ENCODE measurements at regions not wholly inside any gene's neighbourhood (a gene's known extent, or its start where the extent isn't known, plus 50 kb on each side); places are given as distances from the start of the nearest gene placed in this dataset.
A peak's percentile ranks its signal among the peaks of the same experiment; 100 is the strongest.

- peak in 2 of 5 donors; percentile 67 to 82 for DNase-seq
- H3K27ac ChIP-seq (ENCODE audit: low read depth in 2 of 2, low read length in 2 of 2), result no peak overlapping the region
- peak; percentile 28 for TF ChIP-seq CTCF (IDR thresholded peaks at IDR 0.05; ENCODE audit: borderline replicate concordance, extremely low read depth, insufficient read depth)
- no peaks in the 10 kb centered on the region for H3K4me1 ChIP-seq (ENCODE audit: control insufficient read depth in 2 of 3, insufficient read depth in 2 of 3, low read depth in 1 of 3, low read length in 3 of 3)
- H3K9me3 ChIP-seq (ENCODE audit: control insufficient read depth in 2 of 3, insufficient read depth in 1 of 3, low read length in 3 of 3), result no peaks in the 10 kb centered on the region
- intact Hi-C loops (cut with DNase I), result no loop called here
- no peak overlapping the region for H3K4me3 ChIP-seq (ENCODE audit: low read length in 3 of 3)
- H3K27me3 ChIP-seq (ENCODE audit: control insufficient read depth, insufficient read depth, low read length), result no peaks in the 10 kb centered on the region
- no peak overlapping the region for H3K9ac ChIP-seq (ENCODE audit: low read length in 3 of 3)
- no peak for FAIRE-seq
- H3K36me3 ChIP-seq (ENCODE audit: control insufficient read depth in 2 of 3, insufficient read depth in 3 of 3, low read length in 3 of 3), result no peaks in the 10 kb centered on the region
Measured at GRCh38 chr4:34720571-34720970, 1523.7 kb downstream of the ARAP2 start.

GRCh38 chr4:34721835-34722234 lies 1522.5 kb downstream of the ARAP2 start:
- Histone ChIP-seq H3K27me3 (ENCODE audit: control insufficient read depth, insufficient read depth, low read length) (no peaks in the 10 kb centered on the region), H3K27ac (ENCODE audit: low read depth in 2 of 2, low read length in 2 of 2) (no peak overlapping the region), H3K9me3 (ENCODE audit: control insufficient read depth in 2 of 3, insufficient read depth in 1 of 3, low read length in 3 of 3) (no peaks in the 10 kb centered on the region), H3K9ac (ENCODE audit: low read length in 3 of 3) (no peak overlapping the region), H3K36me3 (ENCODE audit: control insufficient read depth in 2 of 3, insufficient read depth in 3 of 3, low read length in 3 of 3) (no peaks in the 10 kb centered on the region), H3K4me3 (ENCODE audit: low read length in 3 of 3) (no peak overlapping the region), H3K4me1 (ENCODE audit: control insufficient read depth in 2 of 3, insufficient read depth in 2 of 3, low read depth in 1 of 3, low read length in 3 of 3) (no peaks in the 10 kb centered on the region)
- no peak for FAIRE-seq
- no peak for DNase-seq
- TF ChIP-seq CTCF (IDR thresholded peaks at IDR 0.05; ENCODE audit: borderline replicate concordance, extremely low read depth, insufficient read depth), result no peak
- intact Hi-C loops (cut with DNase I), result no loop called here

- intact Hi-C loops (cut with DNase I), result no loop called here
- no peak overlapping the region for H3K9ac ChIP-seq (ENCODE audit: low read length in 3 of 3)
- H3K9me3 ChIP-seq (ENCODE audit: control insufficient read depth in 2 of 3, insufficient read depth in 1 of 3, low read length in 3 of 3), result no peaks in the 10 kb centered on the region
- FAIRE-seq (no peak), DNase-seq (peak in 1 of 5 donors; percentile 4)
- H3K27ac ChIP-seq (ENCODE audit: low read depth in 2 of 2, low read length in 2 of 2), result no peak overlapping the region
- no peak for TF ChIP-seq CTCF (IDR thresholded peaks at IDR 0.05; ENCODE audit: borderline replicate concordance, extremely low read depth, insufficient read depth)
- no peaks in the 10 kb centered on the region for H3K27me3 ChIP-seq (ENCODE audit: control insufficient read depth, insufficient read depth, low read length)
- H3K4me3 ChIP-seq (ENCODE audit: low read length in 3 of 3), result no peak overlapping the region
- no peaks in the 10 kb centered on the region for H3K36me3 ChIP-seq (ENCODE audit: control insufficient read depth in 2 of 3, insufficient read depth in 3 of 3, low read length in 3 of 3)
- no peaks in the 10 kb centered on the region for H3K4me1 ChIP-seq (ENCODE audit: control insufficient read depth in 2 of 3, insufficient read depth in 2 of 3, low read depth in 1 of 3, low read length in 3 of 3)
Measured at GRCh38 chr4:34723605-34724004, 1520.7 kb downstream of the ARAP2 start.

GRCh38 chr4:34724491-34724890 lies 1519.8 kb downstream of the ARAP2 start:
- TF ChIP-seq CTCF (IDR thresholded peaks at IDR 0.05; ENCODE audit: borderline replicate concordance, extremely low read depth, insufficient read depth), result no peak
- no peaks in the 10 kb centered on the region for H3K36me3 ChIP-seq (ENCODE audit: control insufficient read depth in 2 of 3, insufficient read depth in 3 of 3, low read length in 3 of 3)
- FAIRE-seq (no peak), DNase-seq (no peak)
- H3K9me3 ChIP-seq (ENCODE audit: control insufficient read depth in 2 of 3, insufficient read depth in 1 of 3, low read length in 3 of 3), result no peaks in the 10 kb centered on the region
- H3K9ac ChIP-seq (ENCODE audit: low read length in 3 of 3), result no peak overlapping the region
- no peak overlapping the region for H3K27ac ChIP-seq (ENCODE audit: low read depth in 2 of 2, low read length in 2 of 2)
- intact Hi-C loops (cut with DNase I), result no loop called here
- no peaks in the 10 kb centered on the region for H3K4me1 ChIP-seq (ENCODE audit: control insufficient read depth in 2 of 3, insufficient read depth in 2 of 3, low read depth in 1 of 3, low read length in 3 of 3)
- no peak overlapping the region for H3K4me3 ChIP-seq (ENCODE audit: low read length in 3 of 3)
- no peaks in the 10 kb centered on the region for H3K27me3 ChIP-seq (ENCODE audit: control insufficient read depth, insufficient read depth, low read length)

Measured in kidney (tissue), 13 donors.